ENCODE measurements at regions not wholly inside any gene's neighbourhood (a gene's known extent, or its start where the extent isn't known, plus 50 kb on each side); places are given as distances from the start of the nearest gene placed in this dataset.

DNA sequence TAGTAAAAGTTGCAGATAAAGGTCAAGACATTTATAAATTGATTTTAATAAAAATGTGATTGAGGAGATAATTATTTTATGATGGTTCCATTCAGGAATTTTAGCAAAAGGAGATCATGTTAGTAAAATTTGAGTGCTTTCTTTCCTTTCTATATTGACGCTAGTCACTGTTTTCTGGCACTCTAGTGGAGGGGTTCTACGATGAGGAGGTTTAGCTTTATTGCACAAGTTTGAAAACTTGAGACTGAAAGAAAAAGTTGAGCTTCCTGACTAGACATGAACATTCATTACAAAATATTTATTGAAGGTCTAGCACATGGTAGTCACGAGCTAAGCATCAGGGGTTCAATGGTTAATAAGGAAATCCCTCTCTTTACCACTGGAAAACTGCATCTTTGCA, 336.1 kb downstream of the SNAPC1 start:
- Mint-ChIP-seq H3K27me3 (ENCODE audit: low read depth) (peaks cover 17% of the 10 kb centered on the region), H3K9me3 (no peaks in the 10 kb centered on the region), H3K4me1 (ENCODE audit: low read depth) (no peaks in the 10 kb centered on the region), H3K4me3 (ENCODE audit: low read depth) (no peak overlapping the region), H3K27ac (no peak overlapping the region), H3K36me3 (ENCODE audit: low read depth) (no peaks in the 10 kb centered on the region)
- DNase-seq (ENCODE audit: low spot score): no peak
- intact Hi-C loops (cut with micrococcal nuclease): no loop called here

DNA sequence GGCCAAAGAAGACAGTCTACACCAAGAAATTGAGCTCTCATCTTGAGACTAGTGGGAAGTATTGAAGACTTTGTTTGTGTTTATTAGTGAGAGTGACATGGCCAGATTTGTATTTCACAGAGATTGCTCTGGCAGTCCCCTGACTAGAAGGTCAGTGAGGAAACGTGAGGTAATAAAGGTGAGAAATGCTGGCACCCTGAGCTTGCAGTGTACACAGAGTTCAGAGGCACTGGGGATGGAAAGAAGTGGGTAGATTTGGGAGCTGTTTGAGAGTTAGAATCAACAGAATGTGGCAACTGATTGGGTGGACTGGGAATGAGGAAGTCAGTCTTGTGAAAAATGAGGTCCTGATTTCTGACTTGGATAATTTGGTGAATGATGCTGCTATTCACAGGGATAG, 336.9 kb downstream of the SNAPC1 start:
- Mint-ChIP-seq H3K27me3 (ENCODE audit: low read depth) (peaks cover 18% of the 10 kb centered on the region), H3K27ac (no peak overlapping the region), H3K4me1 (ENCODE audit: low read depth) (no peaks in the 10 kb centered on the region), H3K4me3 (ENCODE audit: low read depth) (no peak overlapping the region), H3K9me3 (no peaks in the 10 kb centered on the region), H3K36me3 (ENCODE audit: low read depth) (no peaks in the 10 kb centered on the region)
- no peak for DNase-seq (ENCODE audit: low spot score)
- intact Hi-C loops (cut with micrococcal nuclease): no loop called here

DNA sequence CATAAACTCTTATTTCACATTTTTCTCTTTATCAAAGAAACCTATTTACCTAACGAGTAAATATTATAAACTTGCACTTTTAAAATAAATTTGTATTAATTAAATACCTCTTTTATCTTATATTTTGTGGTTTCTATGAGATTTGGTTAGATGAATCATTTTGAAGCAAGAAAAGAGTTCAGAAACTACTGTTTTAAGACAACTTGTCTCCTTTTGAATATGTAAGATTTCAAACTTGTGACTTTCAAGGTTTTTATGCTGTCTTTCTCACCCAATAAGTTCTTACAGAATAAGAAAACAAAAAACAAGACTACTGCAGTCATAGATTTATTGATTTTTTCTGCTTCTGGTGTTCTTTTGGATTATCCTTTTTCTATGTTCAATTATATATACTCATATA, 339.0 kb downstream of the SNAPC1 start:
- intact Hi-C loops (cut with micrococcal nuclease): no loop called here
- H3K36me3 Mint-ChIP-seq (ENCODE audit: low read depth): no peaks in the 10 kb centered on the region
- H3K4me1 Mint-ChIP-seq (ENCODE audit: low read depth): peaks cover 3% of the 10 kb centered on the region
- peaks cover 18% of the 10 kb centered on the region for H3K27me3 Mint-ChIP-seq (ENCODE audit: low read depth)
- H3K27ac Mint-ChIP-seq: no peak overlapping the region
- H3K9me3 Mint-ChIP-seq: no peaks in the 10 kb centered on the region
- DNase-seq (ENCODE audit: low spot score): no peak
- no peak overlapping the region for H3K4me3 Mint-ChIP-seq (ENCODE audit: low read depth)

DNA sequence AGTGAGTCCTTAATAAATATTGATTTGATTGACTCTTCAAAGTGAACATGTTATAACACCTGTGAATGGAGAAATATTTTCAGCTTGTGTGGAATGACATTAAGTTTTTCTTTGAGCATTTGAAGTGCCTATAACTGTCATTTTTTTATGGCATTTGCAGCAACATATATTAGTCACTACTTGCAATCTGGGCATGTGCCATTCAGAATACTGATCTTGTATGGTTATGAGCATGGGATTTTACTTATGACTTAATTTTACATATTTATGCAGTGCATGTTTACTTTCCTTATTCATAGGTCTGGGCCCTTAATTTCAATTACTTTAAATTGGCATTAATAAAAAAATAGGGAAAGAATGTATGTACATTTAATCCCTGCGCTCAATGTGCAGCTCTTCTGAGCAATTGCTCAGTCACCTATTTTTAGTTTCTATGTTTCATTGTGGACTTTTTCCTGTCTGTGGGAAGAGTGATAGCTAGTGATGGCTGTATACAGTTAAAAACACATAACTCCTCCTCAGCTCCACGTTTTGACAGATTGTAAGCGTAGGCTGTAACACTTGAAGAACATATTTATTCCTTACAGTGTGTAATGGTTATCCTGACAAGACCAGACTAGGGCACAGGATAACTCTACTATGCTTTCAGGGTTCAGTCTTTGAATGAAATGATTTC, 339.6 kb downstream of the SNAPC1 start:
- Mint-ChIP-seq H3K4me1 (ENCODE audit: low read depth) (peaks cover 3% of the 10 kb centered on the region), H3K9me3 (no peaks in the 10 kb centered on the region), H3K36me3 (ENCODE audit: low read depth) (no peaks in the 10 kb centered on the region), H3K27ac (no peak overlapping the region), H3K4me3 (ENCODE audit: low read depth) (no peak overlapping the region), H3K27me3 (ENCODE audit: low read depth) (peaks cover 19% of the 10 kb centered on the region)
- no peak for DNase-seq (ENCODE audit: low spot score)
- intact Hi-C loops (cut with micrococcal nuclease): no loop called here

DNA sequence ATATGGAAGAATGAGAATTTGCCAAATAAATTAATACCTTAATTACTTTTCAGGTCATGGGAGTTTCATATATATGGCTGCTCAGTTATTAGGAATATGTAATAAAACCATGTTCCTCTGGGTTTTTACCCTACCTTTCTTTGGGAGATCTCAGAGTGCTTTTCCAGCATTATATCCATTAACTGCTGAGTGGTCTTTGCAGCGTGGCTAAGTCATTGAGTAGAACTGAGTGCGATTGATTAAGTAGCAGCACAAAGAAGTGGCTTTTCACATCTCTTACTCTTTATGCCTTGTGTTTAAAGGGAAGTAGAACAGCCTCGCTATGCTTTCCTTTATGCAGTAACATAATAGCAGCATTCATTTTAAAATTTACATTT, 340.1 kb downstream of the SNAPC1 start:
- no peak overlapping the region for H3K27ac Mint-ChIP-seq
- H3K4me3 Mint-ChIP-seq (ENCODE audit: low read depth): no peak overlapping the region
- no peaks in the 10 kb centered on the region for H3K36me3 Mint-ChIP-seq (ENCODE audit: low read depth)
- H3K27me3 Mint-ChIP-seq (ENCODE audit: low read depth): peaks cover 21% of the 10 kb centered on the region
- peaks cover 3% of the 10 kb centered on the region for H3K4me1 Mint-ChIP-seq (ENCODE audit: low read depth)
- intact Hi-C loops (cut with micrococcal nuclease): no loop called here
- H3K9me3 Mint-ChIP-seq: no peaks in the 10 kb centered on the region
- no peak for DNase-seq (ENCODE audit: low spot score)

DNA sequence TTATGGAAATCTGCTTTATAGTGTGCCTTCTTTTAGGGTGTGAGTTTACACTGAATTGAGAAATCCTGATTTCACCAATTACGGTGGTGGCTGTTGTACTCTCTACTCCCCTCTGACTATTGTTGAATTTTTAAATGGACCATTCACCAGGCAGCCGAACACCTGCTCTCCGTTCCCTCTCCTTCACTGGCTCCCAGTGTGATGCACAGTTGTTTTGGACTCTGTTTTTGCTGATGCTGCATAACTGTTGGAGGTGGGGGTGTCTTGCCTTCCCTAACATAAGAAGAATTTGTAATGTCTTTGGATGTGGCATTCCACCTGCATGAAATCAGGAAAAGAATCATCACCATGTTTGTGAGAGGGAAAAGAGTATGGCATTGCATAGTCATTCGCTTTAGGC, 341.2 kb downstream of the SNAPC1 start:
- Mint-ChIP-seq H3K27me3 (ENCODE audit: low read depth) (peaks cover 17% of the 10 kb centered on the region), H3K36me3 (ENCODE audit: low read depth) (no peaks in the 10 kb centered on the region), H3K9me3 (no peaks in the 10 kb centered on the region), H3K4me1 (ENCODE audit: low read depth) (peaks cover 3% of the 10 kb centered on the region), H3K27ac (no peak overlapping the region), H3K4me3 (ENCODE audit: low read depth) (no peak overlapping the region)
- no peak for DNase-seq (ENCODE audit: low spot score)
- intact Hi-C loops (cut with micrococcal nuclease): no loop called here

DNA sequence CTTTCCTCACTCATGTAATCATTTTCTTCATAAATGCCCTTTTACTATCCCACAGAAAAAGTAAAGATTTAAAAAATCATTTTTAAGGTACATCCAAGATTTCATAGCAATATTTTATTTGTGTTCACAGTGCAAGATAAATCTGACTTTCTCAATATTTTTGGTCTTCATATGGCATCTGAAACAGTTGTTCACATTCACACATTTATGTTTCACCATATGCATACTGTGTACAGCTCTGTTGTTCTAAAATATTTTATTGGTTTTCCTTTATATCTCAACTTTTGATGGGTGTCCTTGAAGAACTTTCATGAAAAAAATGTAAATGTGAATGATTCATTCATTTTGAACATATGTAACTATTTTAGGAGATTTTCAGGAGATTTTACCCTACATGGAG, 348.7 kb downstream of the SNAPC1 start:
- no peak for DNase-seq (ENCODE audit: low spot score)
- no peak overlapping the region for H3K27ac Mint-ChIP-seq
- H3K27me3 Mint-ChIP-seq (ENCODE audit: low read depth): peaks cover 44% of the 10 kb centered on the region
- intact Hi-C loops (cut with micrococcal nuclease): no loop called here
- no peak overlapping the region for H3K4me3 Mint-ChIP-seq (ENCODE audit: low read depth)
- no peaks in the 10 kb centered on the region for H3K36me3 Mint-ChIP-seq (ENCODE audit: low read depth)
- H3K9me3 Mint-ChIP-seq: no peaks in the 10 kb centered on the region
- no peaks in the 10 kb centered on the region for H3K4me1 Mint-ChIP-seq (ENCODE audit: low read depth)

DNA sequence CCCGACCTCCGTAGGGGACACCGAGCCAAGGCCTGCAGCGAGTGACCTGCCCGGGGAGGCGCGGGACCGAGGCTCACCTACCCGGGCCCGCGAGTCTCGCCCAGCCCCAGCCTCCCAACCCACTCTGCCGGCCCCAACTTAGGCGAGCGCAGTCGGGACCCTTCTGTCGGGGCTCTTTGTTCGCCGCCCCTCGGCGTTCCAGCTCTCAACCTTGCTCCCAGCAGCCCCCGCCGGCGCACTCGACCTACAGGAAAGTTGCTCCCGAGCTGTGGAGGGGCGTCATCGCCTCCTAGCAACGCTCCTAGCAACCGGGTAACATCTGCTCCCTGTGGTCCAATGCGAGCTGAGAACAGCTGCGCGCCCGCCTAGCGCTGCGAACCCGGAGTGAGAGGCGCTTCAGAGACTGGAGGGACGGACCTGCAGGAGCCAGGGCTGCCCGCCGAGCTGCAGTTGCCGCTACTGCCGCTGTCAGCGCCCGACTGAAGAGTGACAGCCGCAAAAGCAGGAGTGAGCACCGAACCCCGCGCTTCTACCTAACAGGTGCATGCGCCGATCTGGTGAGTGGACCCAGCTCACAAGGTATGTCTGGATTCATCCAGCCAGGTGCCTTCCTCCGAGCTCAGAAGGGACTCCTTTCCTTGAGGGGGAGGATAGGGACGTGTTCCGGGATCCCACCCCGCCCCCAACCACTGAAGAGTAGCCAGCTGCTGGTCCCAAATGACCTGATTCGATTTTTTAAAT, 355.0 kb downstream of the SNAPC1 start:
- DNase-seq (ENCODE audit: low spot score): peak; percentile 26
- intact Hi-C loops (cut with micrococcal nuclease): loop anchor here (5.0 kb wide), 1 partner anchor 1475 kb away; no protein-coding TSS in a partner anchor
- Mint-ChIP-seq H3K36me3 (ENCODE audit: low read depth) (no peaks in the 10 kb centered on the region), H3K27ac (no peak overlapping the region), H3K9me3 (no peaks in the 10 kb centered on the region), H3K4me1 (ENCODE audit: low read depth) (no peaks in the 10 kb centered on the region), H3K4me3 (ENCODE audit: low read depth) (peak overlapping the region; percentile 3), H3K27me3 (ENCODE audit: low read depth) (peaks cover 65% of the 10 kb centered on the region)

DNA sequence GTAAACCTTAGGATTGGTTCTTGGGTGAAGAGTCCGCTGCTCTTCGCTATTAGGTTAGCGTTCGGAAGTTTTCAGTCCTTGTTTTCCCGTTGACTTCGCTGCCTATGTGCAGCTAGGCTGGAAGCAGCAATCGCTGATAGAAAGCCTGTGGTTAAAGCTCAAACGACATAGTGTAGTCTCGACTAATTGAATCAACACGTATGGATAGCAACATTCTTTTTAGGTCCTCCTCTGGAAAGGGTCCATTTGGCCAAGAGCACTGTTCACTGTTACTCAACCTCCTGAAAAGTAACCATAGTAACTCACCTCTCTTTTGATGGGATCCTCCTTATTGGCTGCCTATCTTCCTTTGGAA, 355.5 kb downstream of the SNAPC1 start:
- no peaks in the 10 kb centered on the region for H3K4me1 Mint-ChIP-seq (ENCODE audit: low read depth)
- H3K27ac Mint-ChIP-seq: no peak overlapping the region
- H3K9me3 Mint-ChIP-seq: no peaks in the 10 kb centered on the region
- H3K36me3 Mint-ChIP-seq (ENCODE audit: low read depth): no peaks in the 10 kb centered on the region
- no peak overlapping the region for H3K4me3 Mint-ChIP-seq (ENCODE audit: low read depth)
- no peak for DNase-seq (ENCODE audit: low spot score)
- intact Hi-C loops (cut with micrococcal nuclease): loop anchor here (5.0 kb wide), 1 partner anchor 1475 kb away; no protein-coding TSS in a partner anchor
- H3K27me3 Mint-ChIP-seq (ENCODE audit: low read depth): peaks cover 65% of the 10 kb centered on the region

DNA sequence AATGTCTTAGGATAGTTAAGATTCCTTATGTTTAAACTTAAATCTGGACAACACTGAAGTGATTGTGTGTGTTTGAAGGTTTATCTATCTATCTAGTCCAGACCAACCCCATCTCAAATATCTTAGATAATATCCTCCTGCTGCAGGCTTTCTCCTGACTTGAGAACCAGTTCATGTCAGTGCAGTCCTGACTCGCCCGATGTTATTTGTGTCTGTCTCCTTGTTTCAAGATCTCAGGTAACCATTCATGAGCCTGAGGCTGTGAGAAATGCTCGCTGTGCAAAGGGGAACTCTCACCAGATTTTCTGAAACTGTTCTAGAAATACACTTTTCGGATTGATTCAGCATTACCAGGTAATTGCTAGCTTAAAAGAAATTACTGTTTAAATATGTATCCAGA, 356.2 kb downstream of the SNAPC1 start:
- H3K27ac Mint-ChIP-seq: no peak overlapping the region
- no peak overlapping the region for H3K4me3 Mint-ChIP-seq (ENCODE audit: low read depth)
- H3K27me3 Mint-ChIP-seq (ENCODE audit: low read depth): peaks cover 73% of the 10 kb centered on the region
- DNase-seq (ENCODE audit: low spot score): no peak
- intact Hi-C loops (cut with micrococcal nuclease): loop anchor here (5.0 kb wide), 1 partner anchor 1476 kb away; no protein-coding TSS in a partner anchor
- no peaks in the 10 kb centered on the region for H3K4me1 Mint-ChIP-seq (ENCODE audit: low read depth)
- no peaks in the 10 kb centered on the region for H3K36me3 Mint-ChIP-seq (ENCODE audit: low read depth)
- no peaks in the 10 kb centered on the region for H3K9me3 Mint-ChIP-seq

DNA sequence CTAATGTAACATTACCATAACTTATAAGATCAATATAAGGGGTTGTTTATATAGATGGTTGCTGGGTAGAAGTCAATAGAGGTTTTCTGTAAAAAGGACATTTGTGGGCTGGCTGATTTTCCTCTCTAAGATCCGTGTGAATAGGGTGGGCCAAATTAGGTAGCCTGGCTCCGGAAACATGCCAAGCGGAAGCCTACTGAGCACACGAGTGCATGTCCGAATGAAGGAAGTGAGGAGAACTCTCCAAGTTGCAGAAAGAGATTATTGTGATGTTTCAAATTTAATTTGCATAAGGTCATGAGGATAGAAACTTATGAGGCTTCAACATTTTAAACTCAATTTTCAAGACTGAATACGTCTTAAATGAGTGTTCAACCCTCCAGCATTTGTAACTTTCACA, 356.7 kb downstream of the SNAPC1 start:
- peaks cover 72% of the 10 kb centered on the region for H3K27me3 Mint-ChIP-seq (ENCODE audit: low read depth)
- DNase-seq (ENCODE audit: low spot score): no peak
- no peaks in the 10 kb centered on the region for H3K4me1 Mint-ChIP-seq (ENCODE audit: low read depth)
- H3K4me3 Mint-ChIP-seq (ENCODE audit: low read depth): no peak overlapping the region
- intact Hi-C loops (cut with micrococcal nuclease): loop anchor here (5.0 kb wide), 1 partner anchor 1477 kb away; no protein-coding TSS in a partner anchor
- H3K36me3 Mint-ChIP-seq (ENCODE audit: low read depth): no peaks in the 10 kb centered on the region
- no peak overlapping the region for H3K27ac Mint-ChIP-seq
- no peaks in the 10 kb centered on the region for H3K9me3 Mint-ChIP-seq

DNA sequence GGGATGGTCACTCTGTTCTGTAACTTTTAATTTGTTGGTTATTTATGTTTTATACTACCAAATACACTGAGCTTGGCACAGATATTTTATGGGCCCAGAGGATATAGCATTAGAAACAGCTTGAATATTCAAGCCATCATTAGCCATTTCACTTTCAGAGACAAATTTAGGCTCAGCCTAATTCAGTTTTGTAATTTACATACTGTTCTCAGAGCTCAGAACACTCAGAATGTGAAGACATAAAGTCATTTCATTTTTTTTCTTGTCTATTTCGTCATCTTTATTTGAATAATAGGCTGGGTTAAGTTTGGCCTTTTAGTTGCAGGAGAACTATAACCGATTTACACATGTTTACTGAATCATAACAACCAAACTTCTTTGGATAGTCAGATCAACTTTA, 361.7 kb downstream of the SNAPC1 start:
- intact Hi-C loops (cut with micrococcal nuclease): loop anchor here (10.0 kb wide), 2 partner anchors 199 to 259 kb away; no protein-coding TSS in a partner anchor
- no peak overlapping the region for H3K4me3 Mint-ChIP-seq (ENCODE audit: low read depth)
- no peaks in the 10 kb centered on the region for H3K9me3 Mint-ChIP-seq
- DNase-seq (ENCODE audit: low spot score): no peak
- H3K4me1 Mint-ChIP-seq (ENCODE audit: low read depth): no peaks in the 10 kb centered on the region
- H3K27me3 Mint-ChIP-seq (ENCODE audit: low read depth): peaks cover 66% of the 10 kb centered on the region
- H3K36me3 Mint-ChIP-seq (ENCODE audit: low read depth): no peaks in the 10 kb centered on the region
- H3K27ac Mint-ChIP-seq: no peak overlapping the region

DNA sequence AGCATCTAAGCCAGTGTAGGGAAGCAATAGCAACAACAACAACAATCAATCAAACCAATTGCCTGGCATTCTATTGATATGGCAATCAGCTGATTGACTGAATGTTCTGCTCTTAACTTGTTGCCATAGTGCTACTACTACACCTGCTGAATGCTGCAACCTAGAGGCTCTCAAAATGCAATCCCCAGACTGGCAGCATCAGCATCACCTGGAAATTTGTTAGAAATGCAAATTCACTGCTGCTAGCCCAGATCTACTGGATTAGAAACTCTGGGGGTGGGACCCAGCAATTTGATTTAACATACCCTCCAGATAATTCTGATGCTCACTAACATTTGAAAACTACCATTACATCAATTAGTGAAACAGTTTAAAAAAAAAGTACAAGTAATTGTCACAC, 363.6 kb downstream of the SNAPC1 start:
- no peaks in the 10 kb centered on the region for H3K4me1 Mint-ChIP-seq (ENCODE audit: low read depth)

More for the DNA sequence above, 363.6 kb downstream of the SNAPC1 start:
- no peak overlapping the region for H3K4me3 Mint-ChIP-seq (ENCODE audit: low read depth)
- peaks cover 65% of the 10 kb centered on the region for H3K27me3 Mint-ChIP-seq (ENCODE audit: low read depth)
- H3K27ac Mint-ChIP-seq: no peak overlapping the region
- H3K9me3 Mint-ChIP-seq: no peaks in the 10 kb centered on the region
- H3K36me3 Mint-ChIP-seq (ENCODE audit: low read depth): no peaks in the 10 kb centered on the region
- intact Hi-C loops (cut with micrococcal nuclease): loop anchor here (2.0 to 10.0 kb wide), 5 partner anchors 201 to 858 kb away; no protein-coding TSS in a partner anchor
- DNase-seq (ENCODE audit: low spot score): no peak

Data from activated T-helper 2 cell treated with anti-CD3 and anti-CD28 coated beads, Interferon-gamma antibody, Interleukin-2, Interleukin-4, amounts not matched to agents 10 μg/mL and 5 μg/mL and 100 μg/mL, durations not matched to agents 14 hours and 24 hours and 36 hours (primary cell).